SK-N-SH (cell line): ENCODE measurements at regions not wholly inside any gene's neighbourhood (a gene's known extent, or its start where the extent isn't known, plus 50 kb on each side); places are given as distances from the start of the nearest gene placed in this dataset.

Source experiments
- EP300 ChIP-seq, 2 experiments: IDR thresholded peaks; 2 replicates each; pipeline versions ENCODE4 v1.4.0 to v1.6.1; 2012; ENCODE audit warnings: borderline replicate concordance in 1 of 2, low read depth in 1 of 2, low read length in 1 of 2
- EZH2phosphoT487 ChIP-seq: fragments of 200-600 bp; sonication (generic); IDR thresholded peaks from 2 replicates; pipeline ENCODE4 v1.6.1; 2017; ENCODE audit warnings: low read depth, mixed run types, mild to moderate bottlenecking, antibody characterized with exemption, moderate library complexity, borderline replicate concordance
- MXI1 ChIP-seq: IDR thresholded peaks from 2 replicates; pipeline ENCODE4 v1.6.1; 2012; ENCODE audit warnings: mild to moderate bottlenecking, low read depth, low read length, improper control_type of control experiment
- RAD21 ChIP-seq: IDR thresholded peaks from 2 replicates; pipeline ENCODE4 v1.6.1; 2012; ENCODE audit warnings: mild to moderate bottlenecking, low read length
- SMC3 ChIP-seq: IDR thresholded peaks from 2 replicates; pipeline ENCODE4 v1.6.1; 2012; ENCODE audit warnings: low read depth, low read length, improper control_type of control experiment
- TF ChIP-seq, protein P1 (sequence below): fragments of 200-600 bp; sonication (generic); IDR thresholded peaks from 2 replicates; pipeline ENCODE4 v1.6.1; 2017; ENCODE audit warnings: antibody characterized with exemption, mild to moderate bottlenecking, moderate library complexity
- TF ChIP-seq, protein P2 (sequence below): IDR thresholded peaks from 2 replicates; pipeline ENCODE4 v1.4.0; 2012; ENCODE audit warnings: low read depth, borderline replicate concordance

DNA sequence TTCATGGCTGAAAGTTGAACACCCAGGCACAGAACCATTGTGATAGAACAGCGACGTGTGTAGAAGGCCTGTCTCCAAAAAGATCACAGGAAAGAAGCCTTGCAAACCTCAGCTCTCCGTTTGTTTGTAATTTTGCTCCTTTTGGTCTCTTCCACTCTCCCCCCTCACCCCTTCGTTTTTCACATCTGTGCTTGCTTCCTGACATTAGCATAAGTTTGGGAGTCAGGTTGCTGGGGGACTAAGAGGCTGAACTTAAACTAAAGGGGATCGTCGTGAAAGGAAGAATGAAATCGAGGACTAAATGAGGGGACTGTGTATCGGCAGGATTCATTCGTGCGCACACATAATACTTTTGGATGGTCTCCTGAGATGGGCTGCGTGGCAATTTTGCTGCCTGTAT lies 200.6 kb downstream of the BCAT1 start:
- TF ChIP-seq SMC3, result no peak
- no peak for TF ChIP-seq MXI1
- no peak for TF ChIP-seq EP300 (IDR thresholded peaks at IDR 0.05; ENCODE audit: borderline replicate concordance in 1 of 2, low read depth in 1 of 2, low read length in 1 of 2)
- TF ChIP-seq, protein P1, sequence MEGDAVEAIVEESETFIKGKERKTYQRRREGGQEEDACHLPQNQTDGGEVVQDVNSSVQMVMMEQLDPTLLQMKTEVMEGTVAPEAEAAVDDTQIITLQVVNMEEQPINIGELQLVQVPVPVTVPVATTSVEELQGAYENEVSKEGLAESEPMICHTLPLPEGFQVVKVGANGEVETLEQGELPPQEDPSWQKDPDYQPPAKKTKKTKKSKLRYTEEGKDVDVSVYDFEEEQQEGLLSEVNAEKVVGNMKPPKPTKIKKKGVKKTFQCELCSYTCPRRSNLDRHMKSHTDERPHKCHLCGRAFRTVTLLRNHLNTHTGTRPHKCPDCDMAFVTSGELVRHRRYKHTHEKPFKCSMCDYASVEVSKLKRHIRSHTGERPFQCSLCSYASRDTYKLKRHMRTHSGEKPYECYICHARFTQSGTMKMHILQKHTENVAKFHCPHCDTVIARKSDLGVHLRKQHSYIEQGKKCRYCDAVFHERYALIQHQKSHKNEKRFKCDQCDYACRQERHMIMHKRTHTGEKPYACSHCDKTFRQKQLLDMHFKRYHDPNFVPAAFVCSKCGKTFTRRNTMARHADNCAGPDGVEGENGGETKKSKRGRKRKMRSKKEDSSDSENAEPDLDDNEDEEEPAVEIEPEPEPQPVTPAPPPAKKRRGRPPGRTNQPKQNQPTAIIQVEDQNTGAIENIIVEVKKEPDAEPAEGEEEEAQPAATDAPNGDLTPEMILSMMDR, result no peak
- no peak for TF ChIP-seq EZH2phosphoT487
- TF ChIP-seq, protein P2, sequence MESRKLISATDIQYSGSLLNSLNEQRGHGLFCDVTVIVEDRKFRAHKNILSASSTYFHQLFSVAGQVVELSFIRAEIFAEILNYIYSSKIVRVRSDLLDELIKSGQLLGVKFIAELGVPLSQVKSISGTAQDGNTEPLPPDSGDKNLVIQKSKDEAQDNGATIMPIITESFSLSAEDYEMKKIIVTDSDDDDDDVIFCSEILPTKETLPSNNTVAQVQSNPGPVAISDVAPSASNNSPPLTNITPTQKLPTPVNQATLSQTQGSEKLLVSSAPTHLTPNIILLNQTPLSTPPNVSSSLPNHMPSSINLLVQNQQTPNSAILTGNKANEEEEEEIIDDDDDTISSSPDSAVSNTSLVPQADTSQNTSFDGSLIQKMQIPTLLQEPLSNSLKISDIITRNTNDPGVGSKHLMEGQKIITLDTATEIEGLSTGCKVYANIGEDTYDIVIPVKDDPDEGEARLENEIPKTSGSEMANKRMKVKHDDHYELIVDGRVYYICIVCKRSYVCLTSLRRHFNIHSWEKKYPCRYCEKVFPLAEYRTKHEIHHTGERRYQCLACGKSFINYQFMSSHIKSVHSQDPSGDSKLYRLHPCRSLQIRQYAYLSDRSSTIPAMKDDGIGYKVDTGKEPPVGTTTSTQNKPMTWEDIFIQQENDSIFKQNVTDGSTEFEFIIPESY, result no peak
- TF ChIP-seq RAD21, result no peak
